Mesenchymal stem cell (in vitro differentiated cells and primary cell): ENCODE measurements at regions not wholly inside any gene's neighbourhood (a gene's known extent, or its start where the extent isn't known, plus 50 kb on each side); places are given as distances from the start of the nearest gene placed in this dataset.

Experiments
- DNase-seq: peaks from one replicate; pipeline ENCODE4 v3.0.0-alpha.2; 2013
- H2AFZ ChIP-seq: one replicate; pipeline ENCODE4 v1.6.1; 2013; ENCODE audit warnings: low read depth, mild to moderate bottlenecking, control low read depth, inconsistent platforms, low read length, moderate library complexity
- H2AK5ac ChIP-seq: 2 replicates; pipeline ENCODE4 v1.6.1; 2013; ENCODE audit warnings: low read length, moderate library complexity, mild to moderate bottlenecking, inconsistent platforms; ENCODE audit not compliant: severe bottlenecking
- H2BK120ac ChIP-seq: one replicate; pipeline ENCODE4 v1.6.1; 2013; ENCODE audit warnings: low read depth, mild to moderate bottlenecking, inconsistent platforms, low read length, moderate library complexity
- H2BK12ac ChIP-seq, 2 experiments: one replicate each; pipeline ENCODE4 v1.6.1; 2013; ENCODE audit warnings: inconsistent platforms in 2 of 2, low read length in 2 of 2, mild to moderate bottlenecking in 2 of 2, moderate library complexity in 2 of 2, control low read depth in 1 of 2
- H2BK15ac ChIP-seq: one replicate; pipeline ENCODE4 v1.6.1; 2013; ENCODE audit warnings: mild to moderate bottlenecking, low read depth, inconsistent platforms; ENCODE audit not compliant: poor library complexity, severe bottlenecking
- H2BK5ac ChIP-seq: 2 replicates; pipeline ENCODE4 v1.6.1; 2013; ENCODE audit warnings: low read depth, mild to moderate bottlenecking, low read length, control low read depth, inconsistent platforms; ENCODE audit not compliant: poor library complexity, severe bottlenecking
- H3K14ac ChIP-seq, 2 experiments: one replicate each; pipeline ENCODE4 v1.6.1; 2013; ENCODE audit warnings: inconsistent platforms in 2 of 2, low read length in 2 of 2, control low read depth in 1 of 2, mild to moderate bottlenecking in 1 of 2, moderate library complexity in 1 of 2
- H3K18ac ChIP-seq, 2 experiments: one replicate each; pipeline ENCODE4 v1.6.1; 2013; ENCODE audit warnings: inconsistent platforms in 2 of 2, low read length in 2 of 2, control low read depth in 1 of 2, low read depth in 1 of 2, mild to moderate bottlenecking in 1 of 2
- H3K23ac ChIP-seq, 2 experiments: one replicate each; pipeline ENCODE4 v1.6.1; 2013; ENCODE audit warnings: inconsistent platforms in 2 of 2, low read length in 2 of 2, mild to moderate bottlenecking in 2 of 2, moderate library complexity in 2 of 2, control low read depth in 1 of 2
- H3K27ac ChIP-seq: 2 replicates; pipeline ENCODE4 v1.5.1; 2013; ENCODE audit warnings: mild to moderate bottlenecking, moderate library complexity, low read length, control low read depth, inconsistent platforms; ENCODE audit not compliant: poor library complexity, severe bottlenecking
- H3K27me3 ChIP-seq, 2 experiments: 2 replicates each; pipeline versions ENCODE4 v1.6.1 to v1.7.0; 2013; ENCODE audit warnings: low read length in 2 of 2, mild to moderate bottlenecking in 2 of 2, moderate library complexity in 2 of 2, control low read depth in 1 of 2, inconsistent platforms in 1 of 2; ENCODE audit not compliant: control insufficient read depth in 1 of 2, insufficient read depth in 1 of 2
- H3K36me3 ChIP-seq, 2 experiments: 2 replicates each; pipeline versions ENCODE4 v1.6.1 to v1.7.0; 2013; ENCODE audit warnings: low read length in 2 of 2, control low read depth in 1 of 2, inconsistent platforms in 1 of 2, low read depth in 1 of 2, mild to moderate bottlenecking in 1 of 2; ENCODE audit not compliant: insufficient read depth in 2 of 2, control insufficient read depth in 1 of 2
- H3K4ac ChIP-seq, 2 experiments: one replicate each; pipeline ENCODE4 v1.6.1; 2013; ENCODE audit warnings: inconsistent platforms in 2 of 2, low read length in 2 of 2, mild to moderate bottlenecking in 2 of 2, moderate library complexity in 2 of 2, control low read depth in 1 of 2, low read depth in 1 of 2
- H3K4me1 ChIP-seq: 2 replicates; pipeline ENCODE4 v1.6.1; 2013; ENCODE audit warnings: low read depth, low read length, control low read depth; ENCODE audit not compliant: control insufficient read depth, insufficient read depth
- H3K4me2 ChIP-seq: 2 replicates; pipeline ENCODE4 v1.6.1; 2013; ENCODE audit warnings: low read length, mild to moderate bottlenecking, inconsistent platforms; ENCODE audit not compliant: poor library complexity, severe bottlenecking
- H3K4me3 ChIP-seq, 2 experiments: 2 replicates each; pipeline versions ENCODE4 v1.5.1 to v1.7.0; 2013; ENCODE audit warnings: low read length in 2 of 2, mild to moderate bottlenecking in 2 of 2, control low read depth in 1 of 2, low read depth in 1 of 2; ENCODE audit not compliant: insufficient read depth in 1 of 2
- H3K79me1 ChIP-seq: replicated peaks from 2 replicates; pipeline ENCODE4 v1.6.1; 2013; ENCODE audit warnings: mild to moderate bottlenecking, control low read depth, low read length, inconsistent platforms; ENCODE audit not compliant: poor library complexity, severe bottlenecking
- H3K9ac ChIP-seq: 2 replicates; pipeline ENCODE4 v1.7.0; 2013; ENCODE audit warnings: mild to moderate bottlenecking, low read length, moderate library complexity
- H3K9me3 ChIP-seq: 2 replicates; pipeline ENCODE4 v1.7.0; 2013; ENCODE audit warnings: mild to moderate bottlenecking, low read length; ENCODE audit not compliant: control insufficient read depth
- H4K8ac ChIP-seq: one replicate; pipeline ENCODE4 v1.6.1; 2013; ENCODE audit warnings: inconsistent platforms, mild to moderate bottlenecking, low read length, moderate library complexity
- H4K91ac ChIP-seq: one replicate; pipeline ENCODE4 v1.6.1; 2013; ENCODE audit warnings: mild to moderate bottlenecking, low read length, inconsistent platforms
- WGBS: methylation state at CpG from one replicate; pipeline ENCODE4 v1.1.7; 2013; ENCODE audit warnings: mixed read lengths; 5-methylcytosine and 5-hydroxymethylcytosine counted together

GRCh38 chr16:65733721-65734120, 611.9 kb upstream of the CDH11 start:
- Histone ChIP-seq H2BK12ac (no peak overlapping the region), H3K27ac (no peak overlapping the region), H3K4me2 (no peak overlapping the region), H2AK5ac (no peak overlapping the region), H2BK5ac (no peak overlapping the region), H2AFZ (no peak overlapping the region), H3K79me1 (no peaks in the 10 kb centered on the region), H3K9ac (no peak overlapping the region), H2BK120ac (no peak overlapping the region), H3K4ac (no peak overlapping the region), H3K9me3 (peaks cover 12% of the 10 kb centered on the region), H2BK15ac (no peak overlapping the region), H3K14ac (no peak overlapping the region), H4K91ac (no peak overlapping the region), H3K36me3 (no peaks in the 10 kb centered on the region), H3K27me3 (no peaks in the 10 kb centered on the region), H3K4me1 (no peaks in the 10 kb centered on the region), H4K8ac (no peak overlapping the region), H3K23ac (no peak overlapping the region), H3K18ac (no peak overlapping the region), H3K4me3 (no peak overlapping the region)
- DNase-seq, result no peak
- 87% methylated on average over 3 of the region's 3 CpGs for WGBS

GRCh38 chr16:65731833-65732232, 610.0 kb upstream of the CDH11 start:
- Histone ChIP-seq H3K4me3 (no peak overlapping the region), H4K91ac (no peak overlapping the region), H3K4me1 (no peaks in the 10 kb centered on the region), H3K18ac (no peak overlapping the region), H2BK15ac (no peak overlapping the region), H3K9me3 (peaks cover 12% of the 10 kb centered on the region), H3K79me1 (no peaks in the 10 kb centered on the region), H2AFZ (no peak overlapping the region), H3K9ac (no peak overlapping the region), H2BK5ac (no peak overlapping the region), H2BK120ac (no peak overlapping the region), H3K14ac (no peak overlapping the region), H3K36me3 (no peaks in the 10 kb centered on the region), H3K27ac (no peak overlapping the region), H3K4me2 (no peak overlapping the region), H3K27me3 (no peaks in the 10 kb centered on the region), H3K4ac (no peak overlapping the region), H3K23ac (no peak overlapping the region), H4K8ac (no peak overlapping the region), H2AK5ac (no peak overlapping the region), H2BK12ac (no peak overlapping the region)
- DNase-seq, result peak; percentile 4

GRCh38 chr16:65728652-65729051, 606.8 kb upstream of the CDH11 start:
- H3K79me1 ChIP-seq, result no peaks in the 10 kb centered on the region
- H3K9ac ChIP-seq, result no peak overlapping the region
- no peak overlapping the region for H2BK5ac ChIP-seq
- H3K23ac ChIP-seq, result no peak overlapping the region
- no peak overlapping the region for H2AFZ ChIP-seq
- no peak overlapping the region for H2BK120ac ChIP-seq
- no peaks in the 10 kb centered on the region for H3K4me1 ChIP-seq
- no peak overlapping the region for H3K27ac ChIP-seq
- no peak overlapping the region for H2AK5ac ChIP-seq
- H4K91ac ChIP-seq, result no peak overlapping the region
- no peak overlapping the region for H3K18ac ChIP-seq
- H2BK12ac ChIP-seq, result no peak overlapping the region
- H3K4me2 ChIP-seq, result no peak overlapping the region
- peaks cover 12% of the 10 kb centered on the region for H3K9me3 ChIP-seq
- no peaks in the 10 kb centered on the region for H3K27me3 ChIP-seq
- no peak overlapping the region for H4K8ac ChIP-seq
- no peak overlapping the region for H3K14ac ChIP-seq
- WGBS, result 100% methylated on average over 1 of the region's 2 CpGs
- H3K36me3 ChIP-seq, result no peaks in the 10 kb centered on the region
- no peak overlapping the region for H3K4ac ChIP-seq
- no peak overlapping the region for H3K4me3 ChIP-seq
- no peak overlapping the region for H2BK15ac ChIP-seq
- no peak for DNase-seq

- H4K91ac ChIP-seq, result no peak overlapping the region
- WGBS, result 38% methylated on average over 2 of the region's 3 CpGs
Observed at GRCh38 chr16:65728167-65728566, 606.3 kb upstream of the CDH11 start.

More at GRCh38 chr16:65728167-65728566, 606.3 kb upstream of the CDH11 start:
- Histone ChIP-seq H3K4me1 (no peaks in the 10 kb centered on the region), H3K23ac (no peak overlapping the region), H3K4me2 (no peak overlapping the region), H2BK12ac (no peak overlapping the region), H3K9me3 (peaks cover 12% of the 10 kb centered on the region), H3K18ac (no peak overlapping the region), H3K9ac (no peak overlapping the region), H3K4me3 (no peak overlapping the region), H2BK15ac (no peak overlapping the region), H3K27ac (no peak overlapping the region), H2BK120ac (no peak overlapping the region), H2AK5ac (no peak overlapping the region), H3K14ac (no peak overlapping the region), H2AFZ (no peak overlapping the region), H3K4ac (no peak overlapping the region), H2BK5ac (no peak overlapping the region), H3K79me1 (no peaks in the 10 kb centered on the region), H3K27me3 (no peaks in the 10 kb centered on the region), H4K8ac (no peak overlapping the region), H3K36me3 (no peaks in the 10 kb centered on the region)
- no peak for DNase-seq
